Inferior parietal cortex (tissue), 1 donor: ENCODE measurements at regions not wholly inside any gene's neighbourhood (a gene's known extent, or its start where the extent isn't known, plus 50 kb on each side); places are given as distances from the start of the nearest gene placed in this dataset.
"Not testable (repeated sequence)": the region's sequence is repeated elsewhere in the genome, so short reads cannot be mapped to it uniquely, and the experiment has no call there.

Experiments
- DNase-seq: peaks from one replicate; pipeline ENCODE4 v3.0.0-alpha.2; 2016; ENCODE audit errors: extremely low spot score

- DNase-seq, result no peak
These were observed 98.6 kb upstream of the MSX2 start for GRCh38 chr5:174625591-174626350.

- DNase-seq, result no peak
These were observed 97.9 kb upstream of the MSX2 start for GRCh38 chr5:174626369-174626920.

- DNase-seq, result no peak
These were observed 88.3 kb upstream of the MSX2 start for GRCh38 chr5:174636094-174636493.

- no peak for DNase-seq
These were observed 81.5 kb upstream of the MSX2 start for GRCh38 chr5:174642816-174643405.

- DNase-seq, result no peak
These were observed 79.9 kb upstream of the MSX2 start for GRCh38 chr5:174644436-174644835.

GRCh38 chr5:174644923-174645322 lies 79.5 kb upstream of the MSX2 start:
- no peak for DNase-seq

- no peak for DNase-seq
These were observed 78.7 kb upstream of the MSX2 start for GRCh38 chr5:174645677-174646076.

GRCh38 chr5:174648618-174649017 lies 75.8 kb upstream of the MSX2 start:
- DNase-seq, result not testable (repeated sequence)

- no peak for DNase-seq
These were observed 75.0 kb upstream of the MSX2 start for GRCh38 chr5:174649391-174649790.

GRCh38 chr5:174654442-174654841 lies 69.9 kb upstream of the MSX2 start:
- DNase-seq, result no peak

- no peak for DNase-seq
These were observed 69.0 kb upstream of the MSX2 start for GRCh38 chr5:174655351-174655750.

- no peak for DNase-seq
These were observed 60.1 kb upstream of the MSX2 start for GRCh38 chr5:174664180-174664850.

GRCh38 chr5:174665347-174665746 lies 59.0 kb upstream of the MSX2 start:
- DNase-seq, result no peak

- no peak for DNase-seq
These were observed 56.9 kb upstream of the MSX2 start for GRCh38 chr5:174667526-174667925.

GRCh38 chr5:174668349-174668748 lies 56.0 kb upstream of the MSX2 start:
- no peak for DNase-seq
